ENCODE measurements at regions not wholly inside any gene's neighbourhood (a gene's known extent, or its start where the extent isn't known, plus 50 kb on each side); places are given as distances from the start of the nearest gene placed in this dataset.

- no peak for TF ChIP-seq CTCF (IDR thresholded peaks at IDR 0.05)
- no peak for TF ChIP-seq POLR2A (IDR thresholded peaks at IDR 0.05)
- TF ChIP-seq EP300 (IDR thresholded peaks at IDR 0.05), result no peak
Measured at GRCh38 chr14:39859314-39859713, 427.1 kb upstream of the FBXO33 start.
